ENCODE measurements at regions not wholly inside any gene's neighbourhood (a gene's known extent, or its start where the extent isn't known, plus 50 kb on each side); places are given as distances from the start of the nearest gene placed in this dataset.

DNA sequence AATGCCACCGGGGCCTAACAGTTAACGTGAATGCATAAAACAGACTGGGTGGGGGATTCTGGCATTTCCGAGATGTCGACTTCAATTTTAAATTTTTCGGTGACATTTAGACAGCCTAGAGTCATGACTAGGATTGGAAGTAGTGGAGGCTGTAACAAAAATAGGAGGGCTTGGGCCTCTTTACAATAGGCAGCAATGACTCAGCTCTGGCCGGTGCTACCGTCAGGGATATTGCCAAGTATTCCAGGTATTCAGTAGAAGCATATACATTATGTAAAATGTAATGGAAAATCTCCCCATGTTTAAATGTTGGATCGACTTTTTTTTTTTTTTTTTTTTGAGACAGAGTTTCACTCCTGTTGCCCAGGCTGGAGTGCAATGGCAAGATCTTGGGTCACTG lies 136.2 kb upstream of the STMND1 start:
- Mint-ChIP-seq H3K36me3 (no peaks in the 10 kb centered on the region), H3K27me3 (peaks cover 21% of the 10 kb centered on the region), H3K4me3 (no peak overlapping the region), H3K4me1 (peaks cover 6% of the 10 kb centered on the region), H3K9me3 (ENCODE audit: low read depth) (no peaks in the 10 kb centered on the region), H3K27ac (no peak overlapping the region)
- CTCF ChIA-PET = interaction anchor here (0.7 to 3.1 kb wide), 11 partner anchors 8 to 633 kb away, joined by 3 to 23 read pairs (median 4); no protein-coding TSS in a partner anchor
- ATAC-seq (no peak), DNase-seq (no peak)

DNA sequence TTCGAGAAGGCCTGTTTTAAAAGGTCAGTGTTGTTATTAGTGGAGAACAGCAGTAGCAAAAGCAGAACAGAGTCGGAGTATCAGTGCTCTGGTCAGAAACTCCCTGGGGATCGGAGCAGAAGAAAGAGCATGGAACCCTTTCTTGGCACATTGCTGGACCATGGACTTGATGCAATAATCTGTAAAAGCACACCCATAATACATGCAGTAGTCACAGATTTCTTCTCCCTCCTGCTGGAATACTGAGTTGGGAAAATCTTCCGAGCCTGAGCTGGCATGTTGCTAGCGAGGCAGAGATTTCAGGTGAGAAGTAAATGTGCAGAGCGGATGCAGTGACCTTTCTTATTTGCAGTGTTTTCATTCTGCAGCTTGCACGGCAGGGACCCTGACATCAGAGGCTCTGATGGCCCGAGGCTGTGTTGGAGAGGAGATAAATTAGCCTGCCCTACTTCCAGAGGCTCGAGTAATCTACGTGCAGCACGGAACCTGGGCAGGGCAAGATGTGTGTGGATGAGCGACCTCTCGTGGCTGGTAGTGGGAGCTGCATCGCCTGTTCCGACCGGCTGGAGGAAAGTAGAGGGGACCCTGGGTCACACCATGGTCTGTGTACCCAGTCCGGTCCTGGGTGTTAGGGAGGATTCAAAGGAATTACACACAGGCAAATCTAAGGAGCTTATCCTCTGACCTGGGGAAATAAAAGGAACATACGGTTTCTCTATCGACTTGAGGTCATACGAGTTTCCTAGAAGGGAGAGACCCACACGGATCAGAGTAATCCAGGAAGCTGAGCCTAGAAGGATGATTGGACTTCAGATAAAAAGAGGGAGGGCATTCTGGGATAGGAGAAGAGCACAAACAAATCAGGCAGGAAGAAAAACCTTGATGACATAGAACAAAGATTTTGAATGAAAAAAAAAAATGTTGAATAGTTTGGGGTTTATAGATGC lies 137.0 kb upstream of the STMND1 start:
- CTCF ChIA-PET = interaction anchor here (0.7 to 3.1 kb wide), 15 partner anchors 8 to 632 kb away, joined by 3 to 23 read pairs (median 4); no protein-coding TSS in a partner anchor
- Mint-ChIP-seq H3K27me3 (peaks cover 15% of the 10 kb centered on the region), H3K27ac (no peak overlapping the region), H3K4me1 (peaks cover 6% of the 10 kb centered on the region), H3K4me3 (no peak overlapping the region), H3K9me3 (ENCODE audit: low read depth) (no peaks in the 10 kb centered on the region), H3K36me3 (no peaks in the 10 kb centered on the region)
- DNase-seq (peak; percentile 76), ATAC-seq (peak; percentile 70)

DNA sequence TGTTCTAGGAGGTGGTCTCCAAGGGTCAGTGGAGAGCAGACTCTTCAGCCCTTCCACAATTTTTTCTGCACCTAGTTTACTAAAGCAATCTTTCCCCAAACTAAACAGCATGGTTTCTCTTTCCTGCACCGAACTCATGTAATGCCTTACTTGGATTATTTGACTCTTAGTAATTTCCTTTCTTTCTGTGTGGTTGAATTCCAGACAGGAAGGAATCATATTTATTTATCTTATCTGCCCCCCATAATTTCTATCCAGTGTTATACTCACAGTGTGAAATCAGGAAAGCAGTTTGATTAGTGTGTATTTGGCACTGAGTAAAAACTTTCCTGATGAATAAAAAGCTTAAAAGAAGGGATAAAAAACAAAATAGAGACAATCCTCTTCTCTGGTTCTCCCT lies 140.3 kb upstream of the STMND1 start:
- no peaks in the 10 kb centered on the region for H3K36me3 Mint-ChIP-seq
- H3K27me3 Mint-ChIP-seq = peaks cover 25% of the 10 kb centered on the region
- H3K4me3 Mint-ChIP-seq = no peak overlapping the region
- H3K4me1 Mint-ChIP-seq = peaks cover 9% of the 10 kb centered on the region
- no peaks in the 10 kb centered on the region for H3K9me3 Mint-ChIP-seq (ENCODE audit: low read depth)
- CTCF ChIA-PET = no interaction called here
- DNase-seq = no peak
- H3K27ac Mint-ChIP-seq = no peak overlapping the region
- no peak for ATAC-seq

DNA sequence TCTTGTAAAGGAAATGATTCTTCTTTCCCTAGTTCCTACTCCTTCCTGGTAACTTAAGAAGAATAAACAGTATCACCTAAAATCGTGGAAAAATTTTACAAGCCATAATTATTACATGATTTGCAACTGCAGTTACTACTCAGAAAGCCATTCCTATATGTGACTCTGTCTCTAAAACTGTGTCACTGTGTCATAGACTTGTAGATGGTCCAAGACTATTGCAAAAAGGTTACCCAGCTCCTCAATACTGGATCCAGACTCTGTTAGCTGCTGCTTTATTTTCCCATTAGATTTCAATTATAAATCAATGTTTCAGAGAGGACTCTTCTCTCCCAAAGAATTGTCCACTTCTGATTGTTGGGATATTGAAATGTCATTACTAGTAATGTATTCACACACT lies 142.1 kb upstream of the STMND1 start:
- CTCF ChIA-PET = no interaction called here
- Mint-ChIP-seq H3K9me3 (ENCODE audit: low read depth) (no peaks in the 10 kb centered on the region), H3K4me3 (no peak overlapping the region), H3K36me3 (no peaks in the 10 kb centered on the region), H3K27me3 (peaks cover 27% of the 10 kb centered on the region), H3K4me1 (peaks cover 13% of the 10 kb centered on the region), H3K27ac (no peak overlapping the region)
- DNase-seq = no peak
- no peak for ATAC-seq

DNA sequence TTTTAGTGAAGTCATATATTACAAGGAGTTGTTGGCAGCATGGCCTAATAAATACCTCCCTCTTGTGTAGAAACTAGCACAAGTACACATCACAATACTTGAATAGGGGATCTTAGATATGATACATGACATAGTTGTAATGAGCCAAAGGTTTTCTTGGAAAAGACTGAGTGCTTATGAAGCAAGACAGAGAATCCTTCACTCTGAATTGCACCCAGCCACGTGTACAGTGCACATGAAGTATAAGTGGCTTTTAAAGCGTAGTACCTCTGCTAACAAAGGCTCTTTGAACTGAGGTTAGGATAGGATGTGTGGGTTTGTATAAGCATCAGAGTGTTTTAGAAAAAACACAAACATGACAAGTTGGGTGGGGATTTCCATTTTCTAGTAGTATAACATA lies 145.5 kb upstream of the STMND1 start:
- no peak for ATAC-seq
- H3K27ac Mint-ChIP-seq = no peak overlapping the region
- CTCF ChIA-PET = no interaction called here
- H3K36me3 Mint-ChIP-seq = no peaks in the 10 kb centered on the region
- H3K27me3 Mint-ChIP-seq = peaks cover 42% of the 10 kb centered on the region
- no peak for DNase-seq
- H3K4me1 Mint-ChIP-seq = peaks cover 12% of the 10 kb centered on the region
- H3K4me3 Mint-ChIP-seq = no peak overlapping the region
- H3K9me3 Mint-ChIP-seq (ENCODE audit: low read depth) = no peaks in the 10 kb centered on the region

DNA sequence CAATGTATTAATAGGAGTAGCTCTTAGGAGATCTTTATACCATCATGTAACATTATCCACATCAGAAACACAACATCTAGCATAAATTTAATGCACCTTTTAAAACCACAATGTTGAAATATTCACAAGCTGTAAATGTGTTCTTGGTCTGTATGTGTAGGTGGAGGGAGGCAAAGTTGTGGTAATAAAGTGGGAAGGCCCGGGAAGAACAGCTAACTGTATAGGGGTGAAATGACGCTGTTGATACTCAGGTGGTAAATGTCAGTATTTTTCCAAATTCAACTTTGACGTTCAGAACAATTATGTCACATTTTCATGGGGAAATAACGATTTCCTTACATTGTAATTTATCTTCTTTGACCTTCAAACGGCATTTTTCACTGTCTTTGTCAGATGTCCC lies 146.0 kb upstream of the STMND1 start:
- no peak overlapping the region for H3K27ac Mint-ChIP-seq
- ATAC-seq = no peak
- DNase-seq = no peak
- peaks cover 45% of the 10 kb centered on the region for H3K27me3 Mint-ChIP-seq
- H3K9me3 Mint-ChIP-seq (ENCODE audit: low read depth) = no peaks in the 10 kb centered on the region
- H3K4me1 Mint-ChIP-seq = peaks cover 14% of the 10 kb centered on the region
- CTCF ChIA-PET = interaction anchor here (1.8 kb wide), 1 partner anchor 9 kb away, joined by 10 read pairs; no protein-coding TSS in a partner anchor
- H3K4me3 Mint-ChIP-seq = no peak overlapping the region
- no peaks in the 10 kb centered on the region for H3K36me3 Mint-ChIP-seq

DNA sequence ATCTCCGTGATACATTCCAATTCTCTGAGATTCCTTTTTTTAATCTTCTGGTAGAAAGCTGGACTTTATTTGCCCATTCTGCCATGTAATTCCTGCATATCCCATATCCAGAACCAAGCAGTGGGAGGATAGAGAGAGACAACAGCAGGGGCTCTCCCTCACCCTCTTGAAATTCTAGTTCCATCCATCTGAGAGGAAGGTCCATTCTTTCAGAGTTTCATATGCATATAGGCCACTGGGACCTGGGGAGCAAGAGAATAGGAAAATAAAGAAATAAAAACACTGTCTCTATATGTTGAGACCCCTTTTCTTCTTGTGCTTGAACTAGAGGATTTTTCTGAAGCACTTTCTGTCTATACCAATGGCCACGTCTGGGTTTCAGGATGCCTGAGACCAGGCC lies 147.9 kb upstream of the STMND1 start:
- peaks cover 55% of the 10 kb centered on the region for H3K27me3 Mint-ChIP-seq
- DNase-seq (no peak), ATAC-seq (no peak)
- H3K36me3 Mint-ChIP-seq = no peaks in the 10 kb centered on the region
- H3K4me1 Mint-ChIP-seq = peaks cover 17% of the 10 kb centered on the region
- H3K9me3 Mint-ChIP-seq (ENCODE audit: low read depth) = no peaks in the 10 kb centered on the region
- CTCF ChIA-PET = interaction anchor here (1.3 to 1.7 kb wide), 2 partner anchors 14 to 189 kb away, joined by 3 read pairs; no protein-coding TSS in a partner anchor
- H3K27ac Mint-ChIP-seq = no peak overlapping the region
- no peak overlapping the region for H3K4me3 Mint-ChIP-seq

DNA sequence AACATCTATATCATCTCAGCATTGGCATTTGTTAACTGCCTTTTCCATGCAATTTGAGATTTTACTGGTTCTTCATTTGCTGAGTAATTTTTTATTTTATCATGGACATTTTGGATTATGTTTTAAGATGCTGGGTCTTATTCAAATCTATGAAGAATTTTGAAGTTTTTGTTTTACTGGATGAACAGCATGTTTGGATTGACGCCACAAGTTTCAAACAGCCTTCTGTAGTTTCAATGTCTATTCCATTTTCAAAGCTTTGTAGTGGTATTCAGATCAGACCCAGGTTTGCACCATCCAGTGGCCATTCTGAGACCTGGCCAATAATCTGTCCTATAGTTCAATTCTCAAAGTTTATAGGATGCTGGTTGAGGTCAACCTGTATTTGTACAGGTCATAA lies 148.4 kb upstream of the STMND1 start:
- CTCF ChIA-PET = interaction anchor here (0.6 to 1.7 kb wide), 3 partner anchors 12 to 188 kb away, joined by 3 read pairs; no protein-coding TSS in a partner anchor
- Mint-ChIP-seq H3K4me3 (no peak overlapping the region), H3K9me3 (ENCODE audit: low read depth) (no peaks in the 10 kb centered on the region), H3K27me3 (peaks cover 58% of the 10 kb centered on the region), H3K36me3 (no peaks in the 10 kb centered on the region), H3K27ac (no peak overlapping the region), H3K4me1 (peaks cover 17% of the 10 kb centered on the region)
- no peak for DNase-seq
- ATAC-seq = no peak

DNA sequence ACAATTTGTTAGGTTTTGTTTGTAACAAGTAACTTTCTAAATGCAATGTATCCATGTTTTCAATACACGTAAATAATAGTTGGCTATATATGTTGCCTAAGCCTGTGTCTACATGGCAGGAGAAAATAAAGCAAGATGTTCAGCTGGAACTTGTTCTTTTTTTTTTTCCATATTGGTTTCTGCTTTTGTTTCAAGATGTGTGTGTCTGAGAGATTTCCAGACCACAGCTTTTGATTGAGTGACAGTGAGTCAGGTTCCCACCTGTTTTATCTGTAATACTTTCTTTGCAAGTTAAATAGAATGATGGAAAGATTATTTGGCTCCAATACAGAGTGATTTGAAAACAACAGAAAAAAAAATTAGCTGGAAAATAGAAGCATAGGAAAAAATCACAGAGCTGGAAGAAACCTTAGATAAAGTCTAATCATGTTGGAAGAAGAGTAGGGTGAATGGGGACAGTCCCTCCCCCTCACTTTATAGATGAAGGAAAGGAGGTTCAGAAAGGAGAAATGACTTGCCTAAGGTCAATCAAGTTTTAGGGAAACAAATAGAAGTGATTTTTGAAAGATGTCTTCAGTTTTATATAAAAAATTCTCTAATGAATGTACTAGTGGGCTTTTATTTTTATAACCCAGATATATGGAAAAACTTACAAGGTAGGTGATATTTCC lies 150.9 kb upstream of the STMND1 start:
- no peak overlapping the region for H3K4me3 Mint-ChIP-seq
- ATAC-seq (no peak), DNase-seq (no peak)
- no peaks in the 10 kb centered on the region for H3K36me3 Mint-ChIP-seq
- H3K9me3 Mint-ChIP-seq (ENCODE audit: low read depth) = no peaks in the 10 kb centered on the region
- H3K27ac Mint-ChIP-seq = no peak overlapping the region
- CTCF ChIA-PET = interaction anchor here (1.3 to 1.4 kb wide), 2 partner anchors 14 to 187 kb away, joined by 3 to 6 read pairs; no protein-coding TSS in a partner anchor
- H3K27me3 Mint-ChIP-seq = peaks cover 63% of the 10 kb centered on the region
- H3K4me1 Mint-ChIP-seq = peaks cover 8% of the 10 kb centered on the region

DNA sequence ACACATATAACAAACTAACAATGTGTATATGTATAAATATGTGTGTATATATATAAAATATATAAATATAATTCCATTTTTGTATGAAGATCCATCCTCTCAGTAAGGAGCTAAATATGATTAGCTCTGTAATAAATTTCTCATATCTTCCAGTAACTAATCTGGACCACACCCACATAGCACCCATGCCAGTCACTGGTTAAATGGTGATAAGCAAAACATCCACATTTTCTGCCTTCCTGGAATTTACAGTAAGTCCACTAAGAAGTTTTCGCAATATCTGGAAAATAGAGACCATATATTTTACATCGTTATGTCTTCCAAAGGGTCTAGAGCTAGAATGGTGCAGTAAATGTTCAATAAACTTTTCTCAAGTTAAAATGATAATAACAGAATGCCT lies 151.5 kb upstream of the STMND1 start:
- Mint-ChIP-seq H3K27me3 (peaks cover 67% of the 10 kb centered on the region), H3K27ac (no peak overlapping the region), H3K9me3 (ENCODE audit: low read depth) (no peaks in the 10 kb centered on the region), H3K4me3 (no peak overlapping the region), H3K36me3 (no peaks in the 10 kb centered on the region), H3K4me1 (peaks cover 5% of the 10 kb centered on the region)
- ATAC-seq (no peak), DNase-seq (no peak)
- CTCF ChIA-PET = interaction anchor here (1.3 kb wide), 1 partner anchor 15 kb away, joined by 6 read pairs; no protein-coding TSS in a partner anchor

DNA sequence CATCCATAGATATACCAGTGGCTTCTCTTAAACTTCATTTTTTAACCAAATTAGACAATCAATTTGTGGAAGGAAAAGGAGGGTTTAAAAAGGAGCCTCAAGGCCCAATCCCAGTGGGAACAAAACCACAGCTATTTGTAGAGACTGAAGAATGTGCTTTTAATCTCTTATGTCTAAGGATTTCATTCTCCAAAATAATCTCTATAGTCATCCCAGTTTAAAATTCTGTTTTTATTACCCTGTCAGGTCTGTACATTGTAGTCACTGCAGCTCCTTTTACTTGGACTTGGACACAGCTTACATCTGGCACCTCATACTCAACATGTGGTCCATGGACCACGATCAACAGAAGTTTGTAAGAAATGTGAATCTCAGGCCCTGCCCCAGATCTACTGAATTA lies 152.1 kb upstream of the STMND1 start:
- Mint-ChIP-seq H3K4me1 (peaks cover 5% of the 10 kb centered on the region), H3K27me3 (peaks cover 66% of the 10 kb centered on the region), H3K27ac (no peak overlapping the region), H3K4me3 (no peak overlapping the region), H3K9me3 (ENCODE audit: low read depth) (no peaks in the 10 kb centered on the region), H3K36me3 (no peaks in the 10 kb centered on the region)
- CTCF ChIA-PET = interaction anchor here (1.3 kb wide), 1 partner anchor 15 kb away, joined by 6 read pairs; no protein-coding TSS in a partner anchor
- DNase-seq (no peak), ATAC-seq (no peak)

DNA sequence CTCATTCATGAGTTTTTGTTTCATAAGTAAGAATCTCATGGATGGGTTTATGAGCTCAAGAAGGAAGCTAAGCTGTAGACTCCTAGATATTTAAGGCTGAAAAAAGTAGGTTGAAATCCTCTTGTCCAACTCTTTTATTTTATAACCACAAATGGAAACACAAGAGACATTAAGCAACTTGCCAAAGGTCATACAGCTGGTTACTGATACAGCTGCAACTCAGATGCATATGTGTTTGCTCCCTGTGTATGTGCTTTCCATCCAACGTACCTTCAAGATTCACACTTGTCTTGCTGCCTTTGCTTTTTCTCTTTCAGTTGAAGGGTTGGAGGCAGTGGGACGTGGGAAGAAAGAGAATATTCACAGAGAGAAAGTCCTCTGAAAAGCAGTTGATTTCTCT lies 153.5 kb upstream of the STMND1 start:
- Mint-ChIP-seq H3K4me1 (peaks cover 5% of the 10 kb centered on the region), H3K27me3 (peaks cover 67% of the 10 kb centered on the region), H3K27ac (no peak overlapping the region), H3K36me3 (no peaks in the 10 kb centered on the region), H3K9me3 (ENCODE audit: low read depth) (no peaks in the 10 kb centered on the region), H3K4me3 (no peak overlapping the region)
- no peak for ATAC-seq
- CTCF ChIA-PET = no interaction called here
- no peak for DNase-seq

DNA sequence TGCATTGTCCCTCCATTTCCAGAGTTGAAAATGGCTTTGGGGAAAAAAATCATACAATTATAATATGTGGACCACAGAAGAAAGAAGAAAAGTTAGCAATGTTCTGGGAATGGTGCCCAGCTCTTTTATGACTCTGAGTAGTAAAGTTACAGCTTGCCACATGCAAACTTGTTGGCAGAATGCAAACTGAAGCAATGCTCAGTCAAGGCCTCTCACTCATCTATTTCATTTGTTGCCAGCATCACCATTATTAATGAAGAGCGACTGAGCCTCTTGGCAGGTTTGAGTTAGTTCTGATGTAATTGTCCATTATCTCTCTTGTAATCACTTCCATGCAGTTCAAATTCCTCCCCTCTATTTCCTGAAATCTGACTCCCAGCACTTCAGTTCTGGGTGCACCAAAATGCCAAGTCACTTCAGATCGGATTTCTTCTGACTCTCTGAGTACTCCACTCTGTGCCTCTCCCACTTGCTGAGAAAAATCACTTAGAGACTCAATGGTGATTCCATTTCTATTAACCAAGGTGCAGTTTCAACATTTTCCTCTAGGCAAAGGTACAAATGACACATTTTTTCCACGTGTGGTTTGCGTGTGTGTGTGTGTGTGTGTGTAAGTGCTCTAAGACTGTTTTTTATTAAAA lies 154.4 kb upstream of the STMND1 start:
- Mint-ChIP-seq H3K27ac (no peak overlapping the region), H3K4me1 (peaks cover 5% of the 10 kb centered on the region), H3K9me3 (ENCODE audit: low read depth) (no peaks in the 10 kb centered on the region), H3K4me3 (no peak overlapping the region), H3K36me3 (no peaks in the 10 kb centered on the region), H3K27me3 (peaks cover 58% of the 10 kb centered on the region)
- CTCF ChIA-PET = no interaction called here
- DNase-seq (no peak), ATAC-seq (no peak)
